Liver (tissue), 8 donors: ENCODE measurements at regions not wholly inside any gene's neighbourhood (a gene's known extent, or its start where the extent isn't known, plus 50 kb on each side); places are given as distances from the start of the nearest gene placed in this dataset.
A peak's percentile ranks its signal among the peaks of the same experiment; 100 is the strongest.

Source experiments
- DNase-seq: peaks from one replicate; pipeline ENCODE4 v3.0.0-alpha.2; 2017; ENCODE audit warnings: low spot score
- H3K27ac ChIP-seq, 2 donors: one replicate each; pipeline ENCODE4 v1.7.0; 2013; ENCODE audit warnings: inconsistent platforms in 2 of 2, low read length in 2 of 2, control low read depth in 1 of 2, low read depth in 1 of 2, mild to moderate bottlenecking in 1 of 2
- H3K27me3 ChIP-seq, 4 donors: one replicate each; pipeline versions ENCODE4 v1.6.1 to v1.7.0; 2013; ENCODE audit warnings: low read length in 3 of 4, inconsistent platforms in 1 of 4, mild to moderate bottlenecking in 1 of 4, moderate library complexity in 1 of 4; ENCODE audit not compliant: control insufficient read depth in 4 of 4, insufficient read depth in 4 of 4
- H3K36me3 ChIP-seq, 4 donors: one replicate each; pipeline versions ENCODE4 v1.6.1 to v1.7.0; 2013; ENCODE audit warnings: low read length in 3 of 4, mild to moderate bottlenecking in 3 of 4, low read depth in 1 of 4, moderate library complexity in 1 of 4; ENCODE audit not compliant: control insufficient read depth in 4 of 4, insufficient read depth in 3 of 4
- H3K4me1 ChIP-seq, 4 donors: one replicate each; pipeline versions ENCODE4 v1.6.1 to v1.7.0; 2013; ENCODE audit warnings: low read length in 3 of 4, mild to moderate bottlenecking in 3 of 4, moderate library complexity in 1 of 4; ENCODE audit not compliant: control insufficient read depth in 4 of 4, insufficient read depth in 4 of 4
- H3K4me3 ChIP-seq, 3 donors: one replicate each; pipeline versions ENCODE4 v1.6.1 to v1.7.0; 2013; ENCODE audit warnings: low read length in 3 of 3, control low read depth in 1 of 3, low read depth in 1 of 3, mild to moderate bottlenecking in 1 of 3
- H3K9ac ChIP-seq, 2 donors: one replicate each; pipeline ENCODE4 v1.7.0; 2013; ENCODE audit warnings: low read length in 2 of 2, mild to moderate bottlenecking in 2 of 2, moderate library complexity in 2 of 2, control low read depth in 1 of 2, low read depth in 1 of 2
- H3K9me3 ChIP-seq, 4 donors: one replicate each; pipeline versions ENCODE4 v1.6.1 to v1.7.0; 2013; ENCODE audit warnings: low read length in 3 of 4; ENCODE audit not compliant: control insufficient read depth in 4 of 4
- ATF3 ChIP-seq: IDR thresholded peaks from 2 replicates; pipeline ENCODE4 v1.6.1; 2016; ENCODE audit warnings: antibody characterized with exemption
- CTCF ChIP-seq: fragments of 150-350 bp; IDR thresholded peaks from 2 replicates; pipeline ENCODE4 v1.5.1; 2017; ENCODE audit warnings: improper control_type of control experiment, low read depth, low read length; ENCODE audit not compliant: missing input control
- EGR1 ChIP-seq, 2 donors: IDR thresholded peaks; 2 replicates each; pipeline ENCODE4 v1.6.1; 2016 to 2018; ENCODE audit warnings: antibody characterized with exemption in 2 of 2, low read depth in 2 of 2
- FOXA1 ChIP-seq: IDR thresholded peaks from 2 replicates; pipeline ENCODE4 v1.6.1; 2016; ENCODE audit warnings: antibody characterized with exemption
- FOXA2 ChIP-seq: IDR thresholded peaks from 2 replicates; pipeline ENCODE4 v1.6.1; 2016; ENCODE audit warnings: antibody characterized with exemption
- GABPA ChIP-seq, 2 donors: IDR thresholded peaks in 1 of 2; conservative IDR thresholded peaks in 1 of 2; 2 replicates each; pipeline ENCODE4 v1.6.1; 2016; ENCODE audit warnings: antibody characterized with exemption in 2 of 2, mild to moderate bottlenecking in 1 of 2, moderate library complexity in 1 of 2
- HNF4A ChIP-seq, 2 donors: conservative IDR thresholded peaks; 2 replicates each; pipeline ENCODE4 v1.6.1; 2016; ENCODE audit warnings: antibody characterized with exemption in 2 of 2, mild to moderate bottlenecking in 2 of 2
- HNF4G ChIP-seq: IDR thresholded peaks from 2 replicates; pipeline ENCODE4 v1.6.1; 2016; ENCODE audit warnings: antibody characterized with exemption
- JUND ChIP-seq, 2 donors: IDR thresholded peaks; 2 replicates each; pipeline ENCODE4 v1.6.1; 2016; ENCODE audit warnings: antibody characterized with exemption in 2 of 2
- NR2F2 ChIP-seq: IDR thresholded peaks from 2 replicates; pipeline ENCODE4 v1.6.1; 2016; ENCODE audit warnings: antibody characterized with exemption
- REST ChIP-seq: IDR thresholded peaks from 2 replicates; pipeline ENCODE4 v1.6.1; 2016; ENCODE audit warnings: antibody characterized with exemption, mild to moderate bottlenecking
- RXRA ChIP-seq, 2 donors: IDR thresholded peaks; 2 replicates each; pipeline ENCODE4 v1.6.1; 2017 to 2018; ENCODE audit warnings: antibody characterized with exemption in 2 of 2, mild to moderate bottlenecking in 1 of 2
- SP1 ChIP-seq: IDR thresholded peaks from 2 replicates; pipeline ENCODE4 v1.6.1; 2018; ENCODE audit warnings: antibody characterized with exemption, mild to moderate bottlenecking
- TAF1 ChIP-seq: conservative IDR thresholded peaks from 2 replicates; pipeline ENCODE4 v1.6.1; 2016; ENCODE audit warnings: antibody characterized with exemption, mild to moderate bottlenecking
- YY1 ChIP-seq: IDR thresholded peaks from 2 replicates; pipeline ENCODE4 v1.6.1; 2016; ENCODE audit warnings: antibody characterized with exemption, mild to moderate bottlenecking
- ZBTB33 ChIP-seq: IDR thresholded peaks from 2 replicates; pipeline ENCODE4 v1.6.1; 2016; ENCODE audit warnings: antibody characterized with exemption
- WGBS: extraction: QIAGEN DNeasy Blood & Tissue Kit; methylation state at CpG from one replicate; pipeline ENCODE4 v1.1.7; 2013; 5-methylcytosine and 5-hydroxymethylcytosine counted together
- TF ChIP-seq, protein P1 (sequence below): IDR thresholded peaks from 2 replicates; pipeline ENCODE4 v1.6.1; 2016; ENCODE audit warnings: antibody characterized with exemption
- donor health status: healthy.
- donor health status: healthy.
- donor health status: healthy.
- donor health status: healthy.
- donor health status: healthy.

DNA sequence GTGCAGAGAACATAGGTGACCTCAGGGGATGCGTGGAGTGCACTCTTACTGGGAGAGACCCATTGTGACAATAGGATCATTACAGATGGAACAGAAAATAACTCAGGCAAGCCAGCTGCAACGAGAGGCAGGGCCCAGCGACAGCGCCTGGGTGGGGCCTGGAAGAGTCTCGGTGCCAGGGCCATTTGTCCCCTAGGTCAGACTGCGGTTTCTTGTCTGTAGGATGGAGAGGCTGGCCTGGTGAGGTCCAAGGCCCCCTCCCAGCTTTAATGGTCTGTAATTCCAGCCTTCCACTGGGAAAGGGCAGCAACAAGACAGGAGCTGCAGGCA lies 208.6 kb upstream of the APCDD1 start (continued):
- TF ChIP-seq, protein P1, sequence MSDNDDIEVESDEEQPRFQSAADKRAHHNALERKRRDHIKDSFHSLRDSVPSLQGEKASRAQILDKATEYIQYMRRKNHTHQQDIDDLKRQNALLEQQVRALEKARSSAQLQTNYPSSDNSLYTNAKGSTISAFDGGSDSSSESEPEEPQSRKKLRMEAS = no peak
- TF ChIP-seq FOXA2 = no peak
- no peak for TF ChIP-seq CTCF
- TF ChIP-seq RXRA (IDR thresholded peaks at IDR 0.05) = no peak
- TF ChIP-seq FOXA1 = no peak
- no peak for TF ChIP-seq NR2F2
- TF ChIP-seq YY1 = no peak
- TF ChIP-seq HNF4G = no peak
- no peak for TF ChIP-seq SP1

DNA sequence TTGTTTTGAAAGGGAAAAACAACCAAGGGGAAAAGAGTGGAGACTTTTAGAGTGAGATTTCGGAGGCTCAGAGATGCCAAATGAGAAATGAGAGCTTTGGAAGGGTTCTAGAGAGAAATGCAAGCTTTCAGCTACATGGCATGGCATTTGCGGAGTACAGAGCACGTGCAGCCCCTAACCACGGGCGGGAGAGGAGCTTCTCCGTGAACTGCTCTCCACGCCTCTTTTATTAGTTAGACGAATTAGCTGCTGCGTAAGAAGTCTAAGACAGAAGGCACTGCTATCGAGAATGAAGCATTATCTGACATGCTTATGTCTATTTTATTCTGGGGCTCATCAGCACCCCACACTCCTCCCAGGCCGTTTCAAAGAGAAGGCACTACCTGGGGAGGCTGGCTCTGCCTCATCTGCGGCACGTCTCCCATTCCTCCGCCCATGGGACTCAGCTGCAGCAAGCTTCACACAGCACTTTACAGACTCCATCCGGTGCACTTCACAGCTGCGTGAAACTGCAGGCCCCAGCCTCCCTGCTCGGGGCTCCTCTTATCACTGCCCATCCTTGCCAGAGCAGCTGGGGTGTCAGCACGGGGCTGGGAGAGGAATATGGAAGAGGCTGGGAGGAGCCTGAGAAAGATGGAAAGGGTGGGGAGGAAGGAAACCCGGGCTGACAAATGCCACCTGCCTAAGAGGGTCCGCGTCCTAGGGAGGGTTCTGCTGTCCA lies 207.3 kb upstream of the APCDD1 start:
- Histone ChIP-seq H3K27me3 (peaks cover 0 to 5% (median 0%) of the 10 kb centered on the region in 4 donors), H3K4me3 (no peak overlapping the region), H3K9me3 (no peaks in the 10 kb centered on the region), H3K27ac (no peak overlapping the region), H3K4me1 (no peaks in the 10 kb centered on the region), H3K9ac (no peak overlapping the region), H3K36me3 (no peaks in the 10 kb centered on the region)
- peak; percentile 68 for DNase-seq
- no peak for TF ChIP-seq EGR1 (IDR thresholded peaks at IDR 0.05; ENCODE audit: low read depth in 2 of 2)
- TF ChIP-seq HNF4A (conservative IDR thresholded peaks at IDR 0.05) = no peak
- TF ChIP-seq ATF3 = no peak
- no peak for TF ChIP-seq JUND (IDR thresholded peaks at IDR 0.05)
- no peak for TF ChIP-seq REST
- no peak for TF ChIP-seq FOXA2
- no peak for TF ChIP-seq YY1
- TF ChIP-seq RXRA (IDR thresholded peaks at IDR 0.05) = no peak
- no peak for TF ChIP-seq HNF4G
- TF ChIP-seq CTCF = no peak
- no peak for TF ChIP-seq TAF1
- TF ChIP-seq FOXA1 = no peak
- no peak for TF ChIP-seq ZBTB33
- TF ChIP-seq GABPA (IDR thresholded peaks at IDR 0.05 in 1 of 2, conservative IDR thresholded peaks at IDR 0.05 in 1 of 2) = no peak
- no peak for TF ChIP-seq NR2F2
- 57% methylated on average over 21 of the region's 21 CpGs for WGBS
